ENCODE measurements at regions not wholly inside any gene's neighbourhood (a gene's known extent, or its start where the extent isn't known, plus 50 kb on each side); places are given as distances from the start of the nearest gene placed in this dataset.

- DNase-seq (ENCODE audit: extremely low spot score) = no peak
- no peak for TF ChIP-seq CTBP1 (IDR thresholded peaks at IDR 0.05; ENCODE audit: borderline replicate concordance)
- no peak for TF ChIP-seq ZNF384 (IDR thresholded peaks at IDR 0.05)
- ChIA-PET POLR2A (no interaction called here), CTCF (interaction anchor here (1.0 kb wide), 1 partner anchor 10 kb away, joined by 3 read pairs; no protein-coding TSS in a partner anchor)
Measured at GRCh38 chr11:134791102-134791501, 379.1 kb upstream of the B3GAT1 start.

GRCh38 chr11:134789104-134789503 lies 377.1 kb upstream of the B3GAT1 start:
- no peak for TF ChIP-seq FOXK2 (IDR thresholded peaks at IDR 0.05)
- no peak for TF ChIP-seq NFRKB (IDR thresholded peaks at IDR 0.05)
- DNase-seq (ENCODE audit: extremely low spot score) = no peak
- POLR2A ChIA-PET = no interaction called here
- CTCF ChIA-PET = no interaction called here

- DNase-seq (ENCODE audit: extremely low spot score) = no peak
- ChIA-PET POLR2A (no interaction called here), CTCF (no interaction called here)
- TF ChIP-seq LEF1 (IDR thresholded peaks at IDR 0.05; ENCODE audit: borderline replicate concordance) (no peak), ARNT (IDR thresholded peaks at IDR 0.05) (no peak), SP1 (IDR thresholded peaks at IDR 0.05) (no peak), L3MBTL2 (conservative IDR thresholded peaks at IDR 0.05) (no peak), TARDBP (IDR thresholded peaks at IDR 0.05) (no peak), BHLHE40 (IDR thresholded peaks at IDR 0.05; ENCODE audit: borderline replicate concordance) (no peak), ZNF384 (IDR thresholded peaks at IDR 0.05) (no peak), HDGF (IDR thresholded peaks at IDR 0.05; ENCODE audit: borderline replicate concordance) (no peak), SUZ12 (IDR thresholded peaks at IDR 0.05) (no peak), FOXA1 (IDR thresholded peaks at IDR 0.05) (no peak), FOXK2 (IDR thresholded peaks at IDR 0.05) (no peak), NFRKB (IDR thresholded peaks at IDR 0.05) (no peak)
Measured at GRCh38 chr11:134786636-134787035, 374.6 kb upstream of the B3GAT1 start.

GRCh38 chr11:134785660-134786284 lies 373.7 kb upstream of the B3GAT1 start:
- TF ChIP-seq HDGF (IDR thresholded peaks at IDR 0.05; ENCODE audit: borderline replicate concordance) = no peak
- no peak for TF ChIP-seq CTBP1 (IDR thresholded peaks at IDR 0.05; ENCODE audit: borderline replicate concordance)
- no peak for TF ChIP-seq PKNOX1 (IDR thresholded peaks at IDR 0.05)
- TF ChIP-seq FOXK2 (IDR thresholded peaks at IDR 0.05) = no peak
- TF ChIP-seq NFRKB (IDR thresholded peaks at IDR 0.05) = no peak
- TF ChIP-seq LEF1 (IDR thresholded peaks at IDR 0.05; ENCODE audit: borderline replicate concordance) = no peak
- no peak for TF ChIP-seq SUZ12 (IDR thresholded peaks at IDR 0.05)
- TF ChIP-seq ZNF384 (IDR thresholded peaks at IDR 0.05) = no peak
- no peak for TF ChIP-seq BHLHE40 (IDR thresholded peaks at IDR 0.05; ENCODE audit: borderline replicate concordance)
- POLR2A ChIA-PET = no interaction called here
- CTCF ChIA-PET = no interaction called here
- no peak for DNase-seq (ENCODE audit: extremely low spot score)

GRCh38 chr11:134785059-134785458 lies 373.0 kb upstream of the B3GAT1 start:
- DNase-seq (ENCODE audit: extremely low spot score) = no peak
- no peak for TF ChIP-seq HDGF (IDR thresholded peaks at IDR 0.05; ENCODE audit: borderline replicate concordance)
- TF ChIP-seq LEF1 (IDR thresholded peaks at IDR 0.05; ENCODE audit: borderline replicate concordance) = no peak
- TF ChIP-seq FOXK2 (IDR thresholded peaks at IDR 0.05) = no peak
- TF ChIP-seq ELF4 (IDR thresholded peaks at IDR 0.05) = no peak
- TF ChIP-seq SUZ12 (IDR thresholded peaks at IDR 0.05) = no peak
- no peak for TF ChIP-seq PKNOX1 (IDR thresholded peaks at IDR 0.05)
- TF ChIP-seq ZNF384 (IDR thresholded peaks at IDR 0.05) = no peak
- no peak for TF ChIP-seq BHLHE40 (IDR thresholded peaks at IDR 0.05; ENCODE audit: borderline replicate concordance)
- no peak for TF ChIP-seq TARDBP (IDR thresholded peaks at IDR 0.05)
- no peak for TF ChIP-seq NFRKB (IDR thresholded peaks at IDR 0.05)
- TF ChIP-seq CTBP1 (IDR thresholded peaks at IDR 0.05; ENCODE audit: borderline replicate concordance) = no peak
- TF ChIP-seq SP1 (IDR thresholded peaks at IDR 0.05) = no peak
- TF ChIP-seq ARNT (IDR thresholded peaks at IDR 0.05) = no peak
- no peak for TF ChIP-seq FOXM1 (IDR thresholded peaks at IDR 0.05; ENCODE audit: borderline replicate concordance)
- TF ChIP-seq L3MBTL2 (conservative IDR thresholded peaks at IDR 0.05) = no peak
- TF ChIP-seq FOXA1 (IDR thresholded peaks at IDR 0.05) = no peak
- ChIA-PET POLR2A (no interaction called here), CTCF (no interaction called here)

GRCh38 chr11:134784568-134784967 lies 372.5 kb upstream of the B3GAT1 start:
- POLR2A ChIA-PET = interaction anchor here (1.1 kb wide), 1 partner anchor 9 kb away, joined by 3 read pairs; no protein-coding TSS in a partner anchor
- no peak for TF ChIP-seq PKNOX1 (IDR thresholded peaks at IDR 0.05)
- TF ChIP-seq NFRKB (IDR thresholded peaks at IDR 0.05) = no peak
- no peak for TF ChIP-seq ZNF384 (IDR thresholded peaks at IDR 0.05)
- TF ChIP-seq FOXA1 (IDR thresholded peaks at IDR 0.05) = no peak
- TF ChIP-seq BHLHE40 (IDR thresholded peaks at IDR 0.05; ENCODE audit: borderline replicate concordance) = no peak
- TF ChIP-seq CTBP1 (IDR thresholded peaks at IDR 0.05; ENCODE audit: borderline replicate concordance) = no peak
- no peak for TF ChIP-seq HDGF (IDR thresholded peaks at IDR 0.05; ENCODE audit: borderline replicate concordance)
- no peak for TF ChIP-seq LEF1 (IDR thresholded peaks at IDR 0.05; ENCODE audit: borderline replicate concordance)
- no peak for TF ChIP-seq ELF4 (IDR thresholded peaks at IDR 0.05)
- no peak for TF ChIP-seq SUZ12 (IDR thresholded peaks at IDR 0.05)
- no peak for TF ChIP-seq SP1 (IDR thresholded peaks at IDR 0.05)
- TF ChIP-seq L3MBTL2 (conservative IDR thresholded peaks at IDR 0.05) = no peak
- TF ChIP-seq FOXM1 (IDR thresholded peaks at IDR 0.05; ENCODE audit: borderline replicate concordance) = no peak
- no peak for TF ChIP-seq TARDBP (IDR thresholded peaks at IDR 0.05)
- no peak for TF ChIP-seq FOXK2 (IDR thresholded peaks at IDR 0.05)
- TF ChIP-seq ARNT (IDR thresholded peaks at IDR 0.05) = no peak
- no peak for DNase-seq (ENCODE audit: extremely low spot score)
- CTCF ChIA-PET = no interaction called here
